ENCODE measurements at regions not wholly inside any gene's neighbourhood (a gene's known extent, or its start where the extent isn't known, plus 50 kb on each side); places are given as distances from the start of the nearest gene placed in this dataset.

DNA sequence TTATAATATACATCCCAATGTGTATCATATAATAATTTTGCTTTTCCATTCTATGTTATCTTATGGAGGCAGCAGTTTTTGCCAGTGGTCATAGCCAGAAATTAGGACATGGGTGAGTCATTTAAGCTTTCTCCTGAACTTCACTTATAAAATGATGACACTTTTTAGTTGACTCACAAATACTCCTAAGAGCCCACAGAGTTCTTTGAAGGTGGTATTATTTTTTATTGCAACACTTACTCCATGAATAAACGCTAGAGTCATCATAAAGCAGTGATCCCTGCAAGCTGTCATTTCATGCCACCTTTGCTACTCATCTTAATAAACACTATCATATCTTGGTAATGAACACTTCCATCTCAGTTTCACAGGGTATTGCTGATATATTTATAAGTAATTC, 69.9 kb upstream of the MAPRE2 start:
- no peak overlapping the region for H3K27ac ChIP-seq
- TF ChIP-seq, protein P1, sequence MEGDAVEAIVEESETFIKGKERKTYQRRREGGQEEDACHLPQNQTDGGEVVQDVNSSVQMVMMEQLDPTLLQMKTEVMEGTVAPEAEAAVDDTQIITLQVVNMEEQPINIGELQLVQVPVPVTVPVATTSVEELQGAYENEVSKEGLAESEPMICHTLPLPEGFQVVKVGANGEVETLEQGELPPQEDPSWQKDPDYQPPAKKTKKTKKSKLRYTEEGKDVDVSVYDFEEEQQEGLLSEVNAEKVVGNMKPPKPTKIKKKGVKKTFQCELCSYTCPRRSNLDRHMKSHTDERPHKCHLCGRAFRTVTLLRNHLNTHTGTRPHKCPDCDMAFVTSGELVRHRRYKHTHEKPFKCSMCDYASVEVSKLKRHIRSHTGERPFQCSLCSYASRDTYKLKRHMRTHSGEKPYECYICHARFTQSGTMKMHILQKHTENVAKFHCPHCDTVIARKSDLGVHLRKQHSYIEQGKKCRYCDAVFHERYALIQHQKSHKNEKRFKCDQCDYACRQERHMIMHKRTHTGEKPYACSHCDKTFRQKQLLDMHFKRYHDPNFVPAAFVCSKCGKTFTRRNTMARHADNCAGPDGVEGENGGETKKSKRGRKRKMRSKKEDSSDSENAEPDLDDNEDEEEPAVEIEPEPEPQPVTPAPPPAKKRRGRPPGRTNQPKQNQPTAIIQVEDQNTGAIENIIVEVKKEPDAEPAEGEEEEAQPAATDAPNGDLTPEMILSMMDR (conservative IDR thresholded peaks at IDR 0.05) = no peak

DNA sequence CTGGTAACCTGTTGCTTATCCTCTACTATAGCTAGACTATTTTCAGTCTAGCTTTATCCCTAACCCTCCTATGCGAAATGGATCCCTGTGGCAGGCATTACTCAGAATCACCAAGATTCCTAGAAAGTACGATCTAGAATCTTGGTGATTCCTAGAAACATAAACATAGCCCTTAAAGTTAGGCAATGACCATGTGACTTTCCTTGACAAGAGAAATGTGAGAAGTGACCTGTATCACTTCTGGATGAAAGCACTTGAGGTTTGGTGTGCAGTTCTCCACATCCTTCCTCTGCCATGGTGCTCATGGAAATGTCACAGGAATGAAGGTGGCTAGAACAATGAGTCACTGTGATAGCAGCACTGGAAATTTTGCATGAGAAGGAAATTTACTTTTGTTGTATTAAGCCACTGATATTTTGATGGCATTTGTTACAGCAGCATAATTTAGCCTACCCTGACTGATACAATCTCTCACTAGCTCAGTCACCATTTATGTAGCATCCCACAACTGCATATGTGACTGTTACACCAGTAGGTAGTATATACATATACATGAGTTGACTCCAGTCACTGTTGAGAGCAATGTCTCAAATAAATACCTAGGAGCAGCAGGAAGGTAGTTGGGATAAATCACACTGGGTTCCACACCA, 68.3 kb upstream of the MAPRE2 start:
- no peak overlapping the region for H3K27ac ChIP-seq
- TF ChIP-seq, protein P1 (conservative IDR thresholded peaks at IDR 0.05) = no peak

DNA sequence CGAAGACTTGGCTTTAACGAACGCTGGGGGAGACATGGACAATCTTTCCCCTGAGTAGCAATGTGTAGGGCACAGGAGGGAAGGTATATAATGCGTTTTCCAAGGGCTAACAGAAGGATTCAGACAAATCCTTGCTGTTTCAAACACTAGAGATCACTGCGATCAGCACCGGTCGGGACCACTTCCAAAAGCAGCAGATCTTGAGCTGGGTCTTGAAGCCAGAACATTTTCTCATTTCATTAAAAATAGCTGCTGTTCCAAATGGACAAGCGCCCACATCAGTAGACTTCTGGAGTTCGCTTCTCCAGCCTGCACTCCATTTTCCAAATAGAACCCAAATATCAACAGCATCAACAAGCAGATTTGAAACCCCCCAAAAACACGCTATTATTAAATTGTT, 65.1 kb upstream of the MAPRE2 start:
- H3K27ac ChIP-seq = peak overlapping the region; percentile 68; the same call in 1 of the 2 replicates
- TF ChIP-seq, protein P1 (conservative IDR thresholded peaks at IDR 0.05) = no peak

DNA sequence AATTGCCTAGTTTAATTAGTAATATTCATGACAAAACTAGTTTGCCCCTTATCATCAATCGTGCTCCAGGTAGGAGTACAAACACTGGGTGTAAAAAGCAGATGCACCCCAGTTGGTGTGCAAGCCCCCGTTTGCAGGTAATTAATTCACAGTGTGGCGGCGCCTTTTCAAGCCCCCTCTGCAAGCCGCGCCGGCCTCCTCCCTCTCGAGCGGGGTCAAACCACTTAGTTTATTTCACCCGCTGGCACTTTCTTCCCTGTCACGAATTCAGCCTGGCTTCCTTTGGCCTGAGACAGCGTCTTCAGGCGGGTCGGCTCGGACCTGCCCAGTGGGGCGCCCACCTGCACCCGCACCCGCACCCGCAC, 64.7 kb upstream of the MAPRE2 start:
- TF ChIP-seq, protein P1 (conservative IDR thresholded peaks at IDR 0.05) = no peak
- peak overlapping the region; percentile 68; the same call in 1 of the 2 replicates for H3K27ac ChIP-seq

DNA sequence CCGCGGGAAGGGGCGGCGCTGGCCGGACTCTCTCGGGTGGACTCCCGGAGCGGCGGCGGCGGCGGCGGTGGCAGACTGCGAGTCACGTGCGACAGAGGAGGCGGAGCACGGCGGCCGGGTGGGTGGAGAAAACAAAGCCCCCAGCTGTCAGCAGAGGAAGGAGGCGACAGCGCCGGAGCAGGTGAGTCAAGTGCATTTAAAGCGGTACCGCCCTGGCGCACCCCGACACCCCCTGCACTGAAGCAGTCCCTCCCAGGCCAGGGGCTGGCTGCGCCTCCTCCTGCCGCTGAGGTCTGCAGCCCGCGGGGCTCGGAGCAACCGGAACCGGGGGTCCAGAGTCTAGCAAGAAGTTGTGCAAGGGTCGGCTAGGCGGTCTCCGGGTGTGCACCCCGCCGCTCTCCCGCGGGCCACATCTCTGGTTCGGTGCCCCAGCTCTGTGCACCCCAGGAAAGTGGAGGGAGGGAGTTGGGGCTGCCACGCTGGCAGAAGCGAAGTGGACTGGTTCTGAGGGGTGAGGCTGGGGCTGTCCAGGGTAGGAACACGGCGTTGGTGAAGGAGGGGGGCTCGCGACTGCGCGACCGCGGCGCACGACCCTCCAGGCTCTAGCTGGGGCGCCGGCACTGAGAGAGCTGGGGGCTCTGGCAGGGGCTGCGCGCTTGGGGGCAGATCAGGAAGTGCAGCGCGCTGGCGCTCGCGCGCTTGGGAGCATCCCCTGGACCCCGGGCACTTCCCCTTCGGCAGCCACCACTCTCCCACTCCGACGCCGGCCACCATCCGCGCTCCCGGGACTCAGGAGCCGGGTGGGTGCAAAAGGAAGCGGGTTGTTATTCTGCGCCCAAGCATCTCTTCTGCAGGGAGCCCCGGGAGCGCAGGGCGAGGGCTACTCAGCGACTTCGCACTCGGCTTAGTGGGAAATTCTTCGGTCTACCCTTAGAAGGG, 64.0 kb upstream of the MAPRE2 start:
- TF ChIP-seq, protein P1 (conservative IDR thresholded peaks at IDR 0.05) = no peak
- H3K27ac ChIP-seq = peak overlapping the region; percentile 68

DNA sequence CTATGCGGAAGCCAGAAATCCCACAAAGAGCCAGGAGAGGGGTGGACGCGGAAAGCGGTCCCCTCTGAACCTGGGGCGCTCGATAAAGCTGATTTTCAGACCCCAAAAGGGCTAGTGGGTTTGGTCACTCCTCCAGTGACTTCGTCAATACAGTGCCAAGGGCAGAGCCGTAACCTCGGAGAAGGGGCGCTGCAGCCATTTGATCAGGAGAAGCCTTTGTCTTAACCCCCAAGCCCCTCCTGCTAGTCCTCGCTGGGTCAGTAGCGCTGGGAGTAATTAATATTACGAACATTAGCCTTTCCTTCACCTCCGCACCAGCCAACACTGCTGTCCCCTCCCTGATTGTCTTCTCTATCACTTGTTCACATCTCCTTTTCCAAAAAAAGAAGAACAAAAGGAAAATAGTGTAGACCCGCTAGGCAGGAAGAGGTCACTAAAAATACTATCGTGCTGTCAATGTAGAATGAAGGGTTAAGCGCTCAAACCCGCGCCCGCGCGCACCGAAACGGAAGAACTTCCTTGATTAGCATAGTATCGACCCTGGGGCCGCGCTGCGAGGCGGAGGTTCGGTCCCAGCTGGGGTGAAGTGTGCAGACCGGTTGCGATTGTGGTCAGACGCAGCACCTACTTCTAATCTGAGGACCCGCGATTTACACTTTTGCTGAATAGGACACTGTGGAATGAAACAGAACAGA, 63.2 kb upstream of the MAPRE2 start:
- TF ChIP-seq, protein P1 (conservative IDR thresholded peaks at IDR 0.05) = no peak

DNA sequence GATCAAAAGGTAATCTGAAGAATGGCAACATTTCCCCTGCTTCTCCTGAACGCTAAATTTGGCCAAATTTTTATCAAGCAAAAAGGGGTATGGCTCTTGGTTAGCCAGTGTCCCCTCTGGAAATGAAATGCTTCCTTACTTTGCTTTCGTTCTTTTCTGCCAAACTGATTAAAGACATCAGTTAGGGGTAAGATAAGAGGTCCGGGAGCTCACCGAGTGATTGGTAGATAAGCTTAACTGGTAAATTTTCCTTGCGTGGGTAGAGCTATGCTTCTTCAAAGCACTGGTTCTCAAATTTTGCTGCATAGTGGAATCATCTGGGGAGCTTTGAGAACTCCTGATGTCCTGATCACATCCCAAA, 62.7 kb upstream of the MAPRE2 start:
- TF ChIP-seq, protein P1 (conservative IDR thresholded peaks at IDR 0.05) = no peak
- peak overlapping the region; percentile 68 for H3K27ac ChIP-seq

More for the DNA sequence above, 63.2 kb upstream of the MAPRE2 start:
- peak overlapping the region; percentile 68 for H3K27ac ChIP-seq

Measured in VCaP (cell line).